ENCODE measurements at regions not wholly inside any gene's neighbourhood (a gene's known extent, or its start where the extent isn't known, plus 50 kb on each side); places are given as distances from the start of the nearest gene placed in this dataset.

GRCh38 chr2:6219906-6220305, 527.7 kb downstream of the SOX11 start:
- TF ChIP-seq, protein P1, sequence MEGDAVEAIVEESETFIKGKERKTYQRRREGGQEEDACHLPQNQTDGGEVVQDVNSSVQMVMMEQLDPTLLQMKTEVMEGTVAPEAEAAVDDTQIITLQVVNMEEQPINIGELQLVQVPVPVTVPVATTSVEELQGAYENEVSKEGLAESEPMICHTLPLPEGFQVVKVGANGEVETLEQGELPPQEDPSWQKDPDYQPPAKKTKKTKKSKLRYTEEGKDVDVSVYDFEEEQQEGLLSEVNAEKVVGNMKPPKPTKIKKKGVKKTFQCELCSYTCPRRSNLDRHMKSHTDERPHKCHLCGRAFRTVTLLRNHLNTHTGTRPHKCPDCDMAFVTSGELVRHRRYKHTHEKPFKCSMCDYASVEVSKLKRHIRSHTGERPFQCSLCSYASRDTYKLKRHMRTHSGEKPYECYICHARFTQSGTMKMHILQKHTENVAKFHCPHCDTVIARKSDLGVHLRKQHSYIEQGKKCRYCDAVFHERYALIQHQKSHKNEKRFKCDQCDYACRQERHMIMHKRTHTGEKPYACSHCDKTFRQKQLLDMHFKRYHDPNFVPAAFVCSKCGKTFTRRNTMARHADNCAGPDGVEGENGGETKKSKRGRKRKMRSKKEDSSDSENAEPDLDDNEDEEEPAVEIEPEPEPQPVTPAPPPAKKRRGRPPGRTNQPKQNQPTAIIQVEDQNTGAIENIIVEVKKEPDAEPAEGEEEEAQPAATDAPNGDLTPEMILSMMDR (IDR thresholded peaks at IDR 0.05), result no peak
- no peaks in the 10 kb centered on the region for H3K9me3 Mint-ChIP-seq
- H3K4me3 Mint-ChIP-seq, result no peak overlapping the region
- H3K27ac Mint-ChIP-seq, result no peak overlapping the region
- peaks cover 27% of the 10 kb centered on the region for H3K4me1 Mint-ChIP-seq
- ATAC-seq (ENCODE audit: low read depth) (no peak), DNase-seq (no peak)
- intact Hi-C loops (cut with micrococcal nuclease), result no loop called here
- no peaks in the 10 kb centered on the region for H3K27me3 Mint-ChIP-seq
- H3K36me3 Mint-ChIP-seq (ENCODE audit: low read depth), result no peaks in the 10 kb centered on the region
- ChIA-PET POLR2A (no interaction called here), CTCF (no interaction called here)

DNA sequence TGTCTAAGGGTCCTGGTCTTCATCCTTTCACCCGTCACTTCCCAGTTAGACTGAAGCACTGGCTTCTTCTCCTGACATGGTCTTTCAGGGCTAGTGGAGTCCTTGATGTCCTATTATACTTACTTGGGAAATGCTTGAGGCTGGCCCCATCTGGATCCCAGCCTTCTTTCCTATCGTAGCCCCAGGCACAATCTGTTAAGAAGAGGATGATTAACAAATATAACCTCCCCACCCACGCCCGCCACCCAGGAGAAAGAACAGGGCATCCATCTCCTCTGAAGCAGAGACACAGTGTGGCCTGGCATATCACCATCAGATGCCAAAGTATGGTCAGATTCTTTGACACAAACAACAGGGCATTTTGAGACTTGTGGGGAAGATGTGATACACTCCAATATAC, 530.1 kb downstream of the SOX11 start:
- no peaks in the 10 kb centered on the region for H3K27me3 Mint-ChIP-seq
- DNase-seq, result no peak
- H3K27ac Mint-ChIP-seq, result no peak overlapping the region
- H3K9me3 Mint-ChIP-seq, result no peaks in the 10 kb centered on the region
- H3K36me3 Mint-ChIP-seq (ENCODE audit: low read depth), result no peaks in the 10 kb centered on the region
- no peak for ATAC-seq (ENCODE audit: low read depth)
- POLR2A ChIA-PET, result no interaction called here
- no peak overlapping the region for H3K4me3 Mint-ChIP-seq
- TF ChIP-seq, protein P1 (IDR thresholded peaks at IDR 0.05), result no peak
- intact Hi-C loops (cut with micrococcal nuclease), result no loop called here
- CTCF ChIA-PET, result no interaction called here
- H3K4me1 Mint-ChIP-seq, result peaks cover 27% of the 10 kb centered on the region

- H3K4me3 Mint-ChIP-seq, result no peak overlapping the region
- DNase-seq (no peak), ATAC-seq (ENCODE audit: low read depth) (peak; percentile 89)
- H3K4me1 Mint-ChIP-seq, result peaks cover 27% of the 10 kb centered on the region
- ChIA-PET CTCF (no interaction called here), POLR2A (no interaction called here)
- H3K27me3 Mint-ChIP-seq, result no peaks in the 10 kb centered on the region
- no peaks in the 10 kb centered on the region for H3K9me3 Mint-ChIP-seq
- no peak overlapping the region for H3K27ac Mint-ChIP-seq
- TF ChIP-seq, protein P1 (IDR thresholded peaks at IDR 0.05), result no peak
- intact Hi-C loops (cut with micrococcal nuclease), result no loop called here
- no peaks in the 10 kb centered on the region for H3K36me3 Mint-ChIP-seq (ENCODE audit: low read depth)
These were observed 532.1 kb downstream of the SOX11 start for GRCh38 chr2:6224267-6224666.

GRCh38 chr2:6228251-6228650, 536.1 kb downstream of the SOX11 start:
- TF ChIP-seq, protein P1 (IDR thresholded peaks at IDR 0.05), result no peak
- CTCF ChIA-PET, result no interaction called here
- POLR2A ChIA-PET, result no interaction called here
- ATAC-seq (ENCODE audit: low read depth) (no peak), DNase-seq (no peak)
- no peak overlapping the region for H3K27ac Mint-ChIP-seq
- H3K4me3 Mint-ChIP-seq, result no peak overlapping the region
- peaks cover 5% of the 10 kb centered on the region for H3K9me3 Mint-ChIP-seq
- H3K27me3 Mint-ChIP-seq, result no peaks in the 10 kb centered on the region
- intact Hi-C loops (cut with micrococcal nuclease), result no loop called here
- H3K36me3 Mint-ChIP-seq (ENCODE audit: low read depth), result no peaks in the 10 kb centered on the region
- H3K4me1 Mint-ChIP-seq, result peaks cover 25% of the 10 kb centered on the region

DNA sequence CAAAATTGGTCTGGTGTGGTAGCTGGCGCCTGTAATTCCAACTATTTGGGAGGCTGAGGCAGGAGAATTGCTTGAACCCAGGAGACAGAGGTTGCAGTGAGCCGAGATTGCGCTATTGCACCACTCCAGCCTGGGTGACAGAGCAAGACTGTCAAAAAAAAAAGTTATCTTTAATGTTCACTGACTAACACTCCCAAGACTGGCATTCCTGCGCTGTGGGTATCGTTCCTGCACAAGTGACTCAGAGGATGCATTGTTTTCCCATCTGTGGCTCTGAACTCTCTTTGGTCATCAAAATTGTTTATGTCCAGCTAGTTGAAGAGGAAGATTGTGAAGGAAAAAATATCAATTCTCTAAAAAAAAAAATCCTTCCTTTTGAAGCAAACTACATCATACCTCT, 539.0 kb downstream of the SOX11 start:
- H3K9me3 Mint-ChIP-seq, result peaks cover 5% of the 10 kb centered on the region
- intact Hi-C loops (cut with micrococcal nuclease), result loop anchor here (5.0 kb wide), 1 partner anchor 121 kb away; no protein-coding TSS in a partner anchor
- H3K4me3 Mint-ChIP-seq, result no peak overlapping the region
- TF ChIP-seq, protein P1 (IDR thresholded peaks at IDR 0.05), result no peak
- no peak overlapping the region for H3K27ac Mint-ChIP-seq
- H3K27me3 Mint-ChIP-seq, result no peaks in the 10 kb centered on the region
- ChIA-PET CTCF (no interaction called here), POLR2A (no interaction called here)
- ATAC-seq (ENCODE audit: low read depth) (no peak), DNase-seq (no peak)
- peaks cover 14% of the 10 kb centered on the region for H3K4me1 Mint-ChIP-seq
- no peaks in the 10 kb centered on the region for H3K36me3 Mint-ChIP-seq (ENCODE audit: low read depth)

Data from activated B cell treated with CpG ODN at 0.5 μM for 24 hours (primary cell).